ENCODE measurements at regions not wholly inside any gene's neighbourhood (a gene's known extent, or its start where the extent isn't known, plus 50 kb on each side); places are given as distances from the start of the nearest gene placed in this dataset.

GRCh38 chr2:228318218-228318617, 136.7 kb upstream of the SPHKAP start:
- H3K4me3 ChIP-seq (ENCODE audit: control insufficient read depth, low read depth, low read length) = no peak overlapping the region
- peak; percentile 39 for DNase-seq (ENCODE audit: low read depth)
- TF ChIP-seq, protein P1, sequence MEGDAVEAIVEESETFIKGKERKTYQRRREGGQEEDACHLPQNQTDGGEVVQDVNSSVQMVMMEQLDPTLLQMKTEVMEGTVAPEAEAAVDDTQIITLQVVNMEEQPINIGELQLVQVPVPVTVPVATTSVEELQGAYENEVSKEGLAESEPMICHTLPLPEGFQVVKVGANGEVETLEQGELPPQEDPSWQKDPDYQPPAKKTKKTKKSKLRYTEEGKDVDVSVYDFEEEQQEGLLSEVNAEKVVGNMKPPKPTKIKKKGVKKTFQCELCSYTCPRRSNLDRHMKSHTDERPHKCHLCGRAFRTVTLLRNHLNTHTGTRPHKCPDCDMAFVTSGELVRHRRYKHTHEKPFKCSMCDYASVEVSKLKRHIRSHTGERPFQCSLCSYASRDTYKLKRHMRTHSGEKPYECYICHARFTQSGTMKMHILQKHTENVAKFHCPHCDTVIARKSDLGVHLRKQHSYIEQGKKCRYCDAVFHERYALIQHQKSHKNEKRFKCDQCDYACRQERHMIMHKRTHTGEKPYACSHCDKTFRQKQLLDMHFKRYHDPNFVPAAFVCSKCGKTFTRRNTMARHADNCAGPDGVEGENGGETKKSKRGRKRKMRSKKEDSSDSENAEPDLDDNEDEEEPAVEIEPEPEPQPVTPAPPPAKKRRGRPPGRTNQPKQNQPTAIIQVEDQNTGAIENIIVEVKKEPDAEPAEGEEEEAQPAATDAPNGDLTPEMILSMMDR (conservative IDR thresholded peaks at IDR 0.05; ENCODE audit: control insufficient read depth, insufficient read depth, low read depth, low read length) = peak; percentile 37

- TF ChIP-seq, protein P1 (conservative IDR thresholded peaks at IDR 0.05; ENCODE audit: control insufficient read depth, insufficient read depth, low read depth, low read length) = no peak
- no peak for DNase-seq (ENCODE audit: low read depth)
- H3K4me3 ChIP-seq (ENCODE audit: control insufficient read depth, low read depth, low read length) = no peak overlapping the region
Observed at GRCh38 chr2:228312172-228312571, 130.7 kb upstream of the SPHKAP start.

DNA sequence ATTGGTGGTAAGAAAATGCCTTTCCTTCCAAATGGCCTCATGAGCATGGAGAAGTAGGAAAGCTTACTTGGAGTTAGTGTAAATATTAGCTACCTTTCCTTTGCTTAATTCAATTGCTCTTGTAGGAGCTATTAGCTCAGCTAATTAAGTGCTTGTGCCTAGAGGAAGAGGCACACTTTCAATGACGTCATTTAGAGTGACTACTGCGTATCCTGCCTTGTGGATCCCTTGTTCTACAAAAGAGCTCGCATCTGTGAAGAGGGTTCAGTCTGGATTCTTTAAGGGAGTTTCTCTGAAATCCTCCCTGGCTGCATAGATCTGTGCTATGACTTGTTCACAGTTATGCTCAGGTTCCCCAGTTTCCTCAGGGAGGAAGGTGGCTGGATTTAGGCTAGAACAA, 122.5 kb upstream of the SPHKAP start:
- DNase-seq (ENCODE audit: low read depth) = no peak
- TF ChIP-seq, protein P1 (conservative IDR thresholded peaks at IDR 0.05; ENCODE audit: control insufficient read depth, insufficient read depth, low read depth, low read length) = no peak
- H3K4me3 ChIP-seq (ENCODE audit: control insufficient read depth, low read depth, low read length) = no peak overlapping the region

DNA sequence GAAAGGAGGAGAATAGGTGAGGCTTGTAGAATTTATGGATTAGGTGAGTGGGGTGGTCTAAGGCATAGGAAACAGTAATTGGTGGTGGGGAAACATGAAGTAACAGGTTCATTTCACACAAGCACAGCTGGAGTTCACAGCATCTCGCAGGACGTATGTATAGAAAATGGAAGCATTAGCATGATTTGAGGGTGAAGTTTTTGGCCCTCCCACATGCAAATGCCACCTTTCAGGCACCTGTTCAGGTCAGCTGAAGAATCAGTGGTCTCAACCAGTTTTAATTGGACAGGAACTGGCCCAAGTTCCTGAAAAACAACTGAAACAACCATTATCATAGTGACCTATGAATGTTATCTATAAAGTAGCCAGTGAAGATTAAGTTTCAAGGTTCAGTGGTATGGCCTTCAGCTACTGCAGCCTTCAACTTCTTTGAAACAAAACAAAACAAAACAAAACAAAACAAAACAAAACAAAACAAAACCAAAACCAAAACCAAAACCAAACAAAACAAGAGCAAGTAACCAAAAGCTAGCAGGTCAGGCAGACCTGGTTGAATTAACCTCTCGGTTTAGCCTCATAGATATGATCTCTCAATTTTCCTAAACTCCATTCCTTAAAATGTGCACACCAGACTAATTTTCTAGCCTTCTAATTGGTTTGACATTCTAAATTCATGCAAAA, 102.1 kb upstream of the SPHKAP start:
- DNase-seq (ENCODE audit: low read depth) = no peak
- H3K4me3 ChIP-seq (ENCODE audit: control insufficient read depth, low read depth, low read length) = no peak overlapping the region
- TF ChIP-seq, protein P1 (conservative IDR thresholded peaks at IDR 0.05; ENCODE audit: control insufficient read depth, insufficient read depth, low read depth, low read length) = no peak

DNA sequence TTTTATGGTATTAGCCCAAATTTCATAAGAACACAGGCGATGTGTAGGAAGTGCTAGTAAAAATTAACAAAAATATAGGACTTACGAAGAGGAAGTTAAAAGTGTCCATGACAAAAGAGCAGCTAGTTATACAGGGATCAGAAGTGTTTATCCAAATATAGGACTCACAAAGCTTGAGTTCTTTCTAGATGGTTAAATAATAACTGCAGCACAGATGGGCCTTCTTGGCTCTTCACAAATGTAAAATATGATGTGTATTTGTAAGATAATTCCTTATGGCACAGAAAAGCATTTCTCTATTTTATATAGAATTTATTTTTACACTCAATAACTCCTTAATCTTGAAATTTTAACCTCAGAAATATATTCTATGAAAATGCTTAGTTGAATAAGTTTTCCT, 100.9 kb upstream of the SPHKAP start:
- TF ChIP-seq, protein P1 (conservative IDR thresholded peaks at IDR 0.05; ENCODE audit: control insufficient read depth, insufficient read depth, low read depth, low read length) = no peak
- no peak for DNase-seq (ENCODE audit: low read depth)
- H3K4me3 ChIP-seq (ENCODE audit: control insufficient read depth, low read depth, low read length) = no peak overlapping the region

DNA sequence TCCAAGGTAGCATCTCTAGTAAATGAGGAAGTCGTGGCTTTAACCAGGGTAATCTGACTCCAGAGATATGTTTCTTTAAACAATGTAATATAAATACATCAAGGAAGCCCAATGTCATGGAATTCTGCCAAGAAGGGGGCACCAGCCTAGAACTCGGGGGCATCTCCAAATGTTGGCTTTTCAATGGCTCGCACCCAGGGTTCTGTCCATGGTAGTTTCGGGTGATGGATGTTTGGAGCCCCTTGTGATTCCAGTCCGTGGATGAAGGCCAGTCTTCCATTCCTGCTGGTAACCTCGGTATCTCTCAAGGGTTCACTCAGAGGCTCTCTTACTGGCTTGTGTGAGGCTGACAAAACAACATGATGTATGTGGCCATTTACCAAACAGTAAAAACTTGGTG, 91.7 kb upstream of the SPHKAP start:
- DNase-seq (ENCODE audit: low read depth) = no peak
- H3K4me3 ChIP-seq (ENCODE audit: control insufficient read depth, low read depth, low read length) = no peak overlapping the region
- TF ChIP-seq, protein P1 (conservative IDR thresholded peaks at IDR 0.05; ENCODE audit: control insufficient read depth, insufficient read depth, low read depth, low read length) = no peak

DNA sequence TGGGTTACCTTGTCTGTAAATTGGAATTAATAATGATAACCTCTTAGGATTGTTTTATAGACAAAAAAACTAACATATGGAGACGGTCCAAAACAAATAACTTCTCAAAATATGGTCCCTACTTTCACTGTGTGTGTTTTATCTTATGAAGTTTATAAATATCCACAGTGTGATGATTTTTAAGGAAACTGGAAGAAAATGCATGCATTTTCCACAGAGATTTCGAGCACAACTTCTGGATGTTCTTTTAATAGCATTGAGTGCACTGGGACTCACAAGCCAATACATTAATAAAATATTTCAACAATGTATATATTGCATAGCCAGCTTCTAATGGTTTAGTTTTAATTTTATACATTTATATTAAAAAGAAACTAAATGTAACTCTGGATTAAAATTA, 87.9 kb upstream of the SPHKAP start:
- DNase-seq (ENCODE audit: low read depth) = no peak
- H3K4me3 ChIP-seq (ENCODE audit: control insufficient read depth, low read depth, low read length) = no peak overlapping the region
- TF ChIP-seq, protein P1 (conservative IDR thresholded peaks at IDR 0.05; ENCODE audit: control insufficient read depth, insufficient read depth, low read depth, low read length) = no peak
